ENCODE measurements at regions not wholly inside any gene's neighbourhood (a gene's known extent, or its start where the extent isn't known, plus 50 kb on each side); places are given as distances from the start of the nearest gene placed in this dataset.
"Not testable (repeated sequence)": the region's sequence is repeated elsewhere in the genome, so short reads cannot be mapped to it uniquely, and the experiment has no call there.

- not testable (repeated sequence) for DNase-seq (ENCODE audit: low read depth in 2 of 2)
Observed at GRCh38 chr6:26720663-26721218, 61.2 kb upstream of the ZNF322 start.

- not testable (repeated sequence) for DNase-seq (ENCODE audit: low read depth in 2 of 2)
Observed at GRCh38 chr6:26730019-26730766, 70.6 kb upstream of the ZNF322 start.

- DNase-seq (ENCODE audit: low read depth in 2 of 2) = not testable (repeated sequence)
Observed at GRCh38 chr6:26734776-26735472, 75.4 kb upstream of the ZNF322 start.

GRCh38 chr6:26739811-26740210, 80.3 kb upstream of the ZNF322 start:
- no peak for DNase-seq (ENCODE audit: low read depth in 2 of 2)

- DNase-seq (ENCODE audit: low read depth in 2 of 2) = no peak
Observed at GRCh38 chr6:26743157-26743821, 83.7 kb upstream of the ZNF322 start.

- DNase-seq (ENCODE audit: low read depth in 2 of 2) = no peak
Observed at GRCh38 chr6:26743941-26744699, 84.6 kb upstream of the ZNF322 start.

GRCh38 chr6:26744837-26745282, 85.3 kb upstream of the ZNF322 start:
- DNase-seq (ENCODE audit: low read depth in 2 of 2) = not testable (repeated sequence)

- DNase-seq (ENCODE audit: low read depth in 2 of 2) = not testable (repeated sequence)
Observed at GRCh38 chr6:26745964-26746363, 86.4 kb upstream of the ZNF322 start.

GRCh38 chr6:26749126-26749758, 89.7 kb upstream of the ZNF322 start:
- DNase-seq (ENCODE audit: low read depth in 2 of 2) = not testable (repeated sequence)

GRCh38 chr6:26749759-26750126, 90.2 kb upstream of the ZNF322 start:
- DNase-seq (ENCODE audit: low read depth in 2 of 2) = not testable (repeated sequence)

- no peak for DNase-seq (ENCODE audit: low read depth in 2 of 2)
Observed at GRCh38 chr6:26754212-26754611, 94.7 kb upstream of the ZNF322 start.

- DNase-seq (ENCODE audit: low read depth in 2 of 2) = not testable (repeated sequence)
Observed at GRCh38 chr6:26754801-26755200, 95.3 kb upstream of the ZNF322 start.

GRCh38 chr6:26756067-26756805, 96.7 kb upstream of the ZNF322 start:
- not testable (repeated sequence) for DNase-seq (ENCODE audit: low read depth in 2 of 2)

- DNase-seq (ENCODE audit: low read depth in 2 of 2) = not testable (repeated sequence)
Observed at GRCh38 chr6:26766203-26766902, 106.8 kb upstream of the ZNF322 start.

GRCh38 chr6:26770941-26771666, 111.6 kb upstream of the ZNF322 start:
- not testable (repeated sequence) for DNase-seq (ENCODE audit: low read depth in 2 of 2)

- not testable (repeated sequence) for DNase-seq (ENCODE audit: low read depth in 2 of 2)
Observed at GRCh38 chr6:26773414-26773813, 113.9 kb upstream of the ZNF322 start.

GRCh38 chr6:26780563-26780962, 121.0 kb upstream of the ZNF322 start:
- not testable (repeated sequence) for DNase-seq (ENCODE audit: low read depth in 2 of 2)

GRCh38 chr6:26795474-26796307, 136.1 kb upstream of the ZNF322 start:
- not testable (repeated sequence) for DNase-seq (ENCODE audit: low read depth in 2 of 2)
